ENCODE measurements at regions not wholly inside any gene's neighbourhood (a gene's known extent, or its start where the extent isn't known, plus 50 kb on each side); places are given as distances from the start of the nearest gene placed in this dataset.

GRCh38 chr2:63755965-63756364 lies 85.7 kb upstream of the UGP2 start:
- H3K4me3 ChIP-seq (ENCODE audit: low read depth, low read length), result no peak overlapping the region
- DNase-seq (ENCODE audit: low read depth), result no peak
- no peak for TF ChIP-seq CTCF (IDR thresholded peaks at IDR 0.05; ENCODE audit: insufficient read depth, low read depth, low read length, missing control alignments)

- DNase-seq (ENCODE audit: low read depth), result no peak
- no peak overlapping the region for H3K4me3 ChIP-seq (ENCODE audit: low read depth, low read length)
- no peak for TF ChIP-seq CTCF (IDR thresholded peaks at IDR 0.05; ENCODE audit: insufficient read depth, low read depth, low read length, missing control alignments)
Observed at GRCh38 chr2:63763391-63763941, 78.2 kb upstream of the UGP2 start.

- no peak for TF ChIP-seq CTCF (IDR thresholded peaks at IDR 0.05; ENCODE audit: insufficient read depth, low read depth, low read length, missing control alignments)
- DNase-seq (ENCODE audit: low read depth), result no peak
- no peak overlapping the region for H3K4me3 ChIP-seq (ENCODE audit: low read depth, low read length)
Observed at GRCh38 chr2:63764630-63765029, 77.1 kb upstream of the UGP2 start.

- no peak for DNase-seq (ENCODE audit: low read depth)
- no peak for TF ChIP-seq CTCF (IDR thresholded peaks at IDR 0.05; ENCODE audit: insufficient read depth, low read depth, low read length, missing control alignments)
- no peak overlapping the region for H3K4me3 ChIP-seq (ENCODE audit: low read depth, low read length)
Observed at GRCh38 chr2:63765117-63765516, 76.6 kb upstream of the UGP2 start.

- H3K4me3 ChIP-seq (ENCODE audit: low read depth, low read length), result no peak overlapping the region
- DNase-seq (ENCODE audit: low read depth), result no peak
- no peak for TF ChIP-seq CTCF (IDR thresholded peaks at IDR 0.05; ENCODE audit: insufficient read depth, low read depth, low read length, missing control alignments)
Observed at GRCh38 chr2:63767307-63767706, 74.4 kb upstream of the UGP2 start.

- no peak overlapping the region for H3K4me3 ChIP-seq (ENCODE audit: low read depth, low read length)
- no peak for TF ChIP-seq CTCF (IDR thresholded peaks at IDR 0.05; ENCODE audit: insufficient read depth, low read depth, low read length, missing control alignments)
- DNase-seq (ENCODE audit: low read depth), result no peak
Observed at GRCh38 chr2:63768051-63768450, 73.6 kb upstream of the UGP2 start.

GRCh38 chr2:63769915-63770314 lies 71.8 kb upstream of the UGP2 start:
- no peak for DNase-seq (ENCODE audit: low read depth)
- TF ChIP-seq CTCF (IDR thresholded peaks at IDR 0.05; ENCODE audit: insufficient read depth, low read depth, low read length, missing control alignments), result no peak
- no peak overlapping the region for H3K4me3 ChIP-seq (ENCODE audit: low read depth, low read length)
